Dendritic cell treated with granulocyte-macrophage colony-stimulating factor and Interleukin-4, amounts not matched to agents 40 ng/mL and 50 ng/mL, for 4 days (primary cell): ENCODE measurements at regions not wholly inside any gene's neighbourhood (a gene's known extent, or its start where the extent isn't known, plus 50 kb on each side); places are given as distances from the start of the nearest gene placed in this dataset.

ENCODE experiments used
- H3K27ac Mint-ChIP-seq: one replicate; pipeline ENCODE4 v1.8.0; 2022; ENCODE audit warnings: mild to moderate bottlenecking, mixed read lengths
- H3K27me3 Mint-ChIP-seq: one replicate; pipeline ENCODE4 v1.8.0; 2022; ENCODE audit warnings: mild to moderate bottlenecking, mixed read lengths
- H3K36me3 Mint-ChIP-seq: one replicate; pipeline ENCODE4 v1.8.0; 2022; ENCODE audit warnings: low read depth, mixed read lengths
- H3K4me1 Mint-ChIP-seq: one replicate; pipeline ENCODE4 v1.8.0; 2022; ENCODE audit warnings: low read depth, mixed read lengths
- H3K4me3 Mint-ChIP-seq: one replicate; pipeline ENCODE4 v1.8.0; 2022; ENCODE audit warnings: mild to moderate bottlenecking, moderate library complexity, mixed read lengths
- H3K9me3 Mint-ChIP-seq: one replicate; pipeline ENCODE4 v1.8.0; 2022; ENCODE audit warnings: mixed read lengths
- intact Hi-C: fragments of 100-400 bp; cut with micrococcal nuclease; formaldehyde crosslinking; loops from one replicate; pipeline ENCODE4 v1.15.0; 2022

DNA sequence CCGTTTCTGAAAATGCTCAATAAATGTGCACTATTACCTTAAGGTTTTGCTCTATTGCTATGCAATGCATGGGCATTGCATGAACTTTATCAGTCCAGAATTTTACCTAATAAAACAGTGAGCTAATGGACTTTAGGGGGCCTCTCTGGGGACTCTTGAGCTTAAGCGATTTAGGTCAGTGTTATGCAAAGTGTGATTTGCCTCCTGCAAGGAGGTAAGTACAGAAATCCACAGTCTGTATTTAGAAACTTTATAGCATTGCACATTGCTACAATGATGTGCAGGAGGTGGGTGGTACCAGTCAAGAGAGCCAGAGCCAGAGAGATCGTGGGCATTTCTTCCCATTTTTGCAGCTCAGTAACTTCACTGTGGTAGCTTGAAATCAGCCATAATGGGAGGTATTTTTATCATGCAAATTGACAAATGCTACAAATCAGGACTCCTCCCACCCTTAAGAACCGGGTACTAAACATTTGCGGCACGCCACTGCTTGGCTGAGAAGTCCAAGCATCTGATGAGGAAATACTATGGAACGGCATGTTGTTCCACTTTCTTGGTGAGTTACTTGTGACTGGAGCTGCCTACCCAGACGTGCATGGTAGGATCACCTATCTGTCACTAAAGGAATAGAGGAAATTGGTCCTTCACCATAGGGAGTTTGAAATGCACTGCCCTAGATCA, 174.6 kb upstream of the PGRMC2 start:
- H3K4me3 Mint-ChIP-seq: no peak overlapping the region
- peaks cover 2% of the 10 kb centered on the region for H3K4me1 Mint-ChIP-seq
- no peak overlapping the region for H3K27ac Mint-ChIP-seq
- no peaks in the 10 kb centered on the region for H3K9me3 Mint-ChIP-seq
- intact Hi-C loops: no loop called here
- H3K27me3 Mint-ChIP-seq: peaks cover 2% of the 10 kb centered on the region
- H3K36me3 Mint-ChIP-seq: no peaks in the 10 kb centered on the region

GRCh38 chr4:128461291-128462102, 173.9 kb upstream of the PGRMC2 start:
- H3K27ac Mint-ChIP-seq: no peak overlapping the region
- no peaks in the 10 kb centered on the region for H3K9me3 Mint-ChIP-seq
- no peak overlapping the region for H3K4me3 Mint-ChIP-seq
- intact Hi-C loops: no loop called here
- peaks cover 5% of the 10 kb centered on the region for H3K4me1 Mint-ChIP-seq
- H3K27me3 Mint-ChIP-seq: peaks cover 2% of the 10 kb centered on the region
- no peaks in the 10 kb centered on the region for H3K36me3 Mint-ChIP-seq

- Mint-ChIP-seq H3K4me1 (peaks cover 5% of the 10 kb centered on the region), H3K36me3 (no peaks in the 10 kb centered on the region), H3K27me3 (peaks cover 2% of the 10 kb centered on the region), H3K4me3 (no peak overlapping the region), H3K27ac (no peak overlapping the region), H3K9me3 (no peaks in the 10 kb centered on the region)
- intact Hi-C loops: loop anchor here (5.0 to 10.0 kb wide), 2 partner anchors 108 to 165 kb away; no protein-coding TSS in a partner anchor
These were observed 171.9 kb upstream of the PGRMC2 start for GRCh38 chr4:128459547-128459946.

DNA sequence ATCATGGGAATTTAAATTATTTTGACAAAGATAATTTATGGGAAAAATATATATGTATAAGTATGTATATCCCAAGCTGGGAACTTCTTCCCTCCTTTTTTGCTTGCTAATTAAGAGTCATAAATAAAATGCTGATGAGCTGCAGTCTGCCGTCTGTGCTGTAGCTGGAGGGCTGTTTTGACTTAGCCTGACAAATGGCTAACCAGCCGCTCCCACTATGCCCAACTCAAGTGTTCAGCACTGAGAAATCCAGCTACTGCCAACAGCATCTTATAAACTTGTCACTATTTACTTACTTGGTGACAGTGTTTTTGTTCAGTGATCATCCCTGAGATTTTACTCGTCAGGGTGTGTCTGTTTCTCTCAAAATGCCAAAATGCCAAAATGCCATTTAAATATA, 171.2 kb upstream of the PGRMC2 start:
- intact Hi-C loops: loop anchor here (5.0 to 10.0 kb wide), 2 partner anchors 108 to 164 kb away; no protein-coding TSS in a partner anchor
- H3K27me3 Mint-ChIP-seq: no peaks in the 10 kb centered on the region
- H3K9me3 Mint-ChIP-seq: no peaks in the 10 kb centered on the region
- H3K27ac Mint-ChIP-seq: no peak overlapping the region
- no peak overlapping the region for H3K4me3 Mint-ChIP-seq
- peaks cover 5% of the 10 kb centered on the region for H3K4me1 Mint-ChIP-seq
- no peaks in the 10 kb centered on the region for H3K36me3 Mint-ChIP-seq

DNA sequence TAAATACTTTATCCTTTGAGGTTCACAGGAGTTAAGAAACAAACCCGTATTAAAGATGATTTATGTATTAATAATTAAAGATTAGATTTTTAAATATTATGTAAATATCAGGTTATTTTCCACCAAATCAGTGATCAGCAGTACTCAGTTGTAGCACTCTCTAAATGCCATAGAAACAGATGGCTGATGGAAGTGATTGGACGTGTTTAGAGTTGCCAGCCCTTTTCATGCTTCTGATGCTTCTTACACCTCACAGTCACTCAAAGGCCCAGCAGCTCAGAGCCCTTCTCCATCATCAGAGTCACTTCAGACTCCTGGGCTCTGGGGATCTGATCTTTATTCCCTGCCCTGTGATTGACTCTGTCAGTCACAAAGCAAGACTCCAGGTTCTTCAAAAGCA, 170.1 kb upstream of the PGRMC2 start:
- Mint-ChIP-seq H3K36me3 (no peaks in the 10 kb centered on the region), H3K27ac (no peak overlapping the region), H3K9me3 (no peaks in the 10 kb centered on the region), H3K4me1 (peaks cover 5% of the 10 kb centered on the region), H3K27me3 (no peaks in the 10 kb centered on the region), H3K4me3 (no peak overlapping the region)
- intact Hi-C loops: loop anchor here (5.0 to 10.0 kb wide), 2 partner anchors 110 to 163 kb away; no protein-coding TSS in a partner anchor

DNA sequence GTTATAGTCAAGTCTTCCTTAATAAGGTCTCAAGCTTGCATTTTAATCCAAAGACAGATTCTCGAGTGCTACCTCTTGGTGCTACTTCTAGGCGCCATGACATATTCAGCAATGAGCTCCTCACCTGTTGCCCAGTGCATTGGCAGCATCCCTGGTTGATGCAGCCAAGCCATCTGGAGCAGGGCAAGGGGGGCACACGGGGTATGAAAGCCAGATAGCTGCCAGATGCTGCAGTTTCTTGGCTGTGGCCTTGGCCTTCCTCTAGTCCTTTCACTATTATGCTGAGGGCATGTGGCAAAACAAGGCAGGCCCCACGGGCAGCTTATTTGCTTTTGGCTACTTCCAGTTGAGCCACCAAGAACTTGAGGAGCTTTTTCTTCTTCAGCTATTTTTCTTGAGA, 168.6 kb upstream of the PGRMC2 start:
- peaks cover 5% of the 10 kb centered on the region for H3K4me1 Mint-ChIP-seq
- no peaks in the 10 kb centered on the region for H3K9me3 Mint-ChIP-seq
- intact Hi-C loops: loop anchor here (5.0 to 10.0 kb wide), 2 partner anchors 111 to 161 kb away; no protein-coding TSS in a partner anchor
- H3K36me3 Mint-ChIP-seq: no peaks in the 10 kb centered on the region
- no peak overlapping the region for H3K4me3 Mint-ChIP-seq
- no peak overlapping the region for H3K27ac Mint-ChIP-seq
- H3K27me3 Mint-ChIP-seq: no peaks in the 10 kb centered on the region

DNA sequence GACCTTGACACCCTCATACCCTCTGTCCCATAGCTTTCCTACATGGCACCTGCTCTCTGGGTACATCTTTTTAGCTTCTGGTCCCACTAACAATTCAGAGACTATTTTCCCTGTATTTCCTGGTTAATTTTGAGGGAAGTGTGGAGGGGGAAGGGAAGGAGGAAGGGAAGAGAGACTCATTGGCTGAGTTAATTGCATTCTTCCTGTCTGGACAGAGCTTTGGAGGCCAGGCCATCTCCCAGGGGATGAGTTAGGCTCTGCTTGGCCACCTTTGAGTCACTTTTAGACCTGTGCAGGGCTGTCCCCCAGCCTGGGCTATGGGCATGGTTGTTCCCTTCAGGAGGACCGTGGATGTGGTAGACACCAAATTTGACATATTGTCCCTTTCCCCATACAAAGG, 167.9 kb upstream of the PGRMC2 start:
- Mint-ChIP-seq H3K27me3 (no peaks in the 10 kb centered on the region), H3K27ac (no peak overlapping the region), H3K36me3 (no peaks in the 10 kb centered on the region), H3K4me3 (no peak overlapping the region), H3K4me1 (peaks cover 5% of the 10 kb centered on the region), H3K9me3 (no peaks in the 10 kb centered on the region)
- intact Hi-C loops: loop anchor here (5.0 to 10.0 kb wide), 2 partner anchors 112 to 161 kb away; no protein-coding TSS in a partner anchor

DNA sequence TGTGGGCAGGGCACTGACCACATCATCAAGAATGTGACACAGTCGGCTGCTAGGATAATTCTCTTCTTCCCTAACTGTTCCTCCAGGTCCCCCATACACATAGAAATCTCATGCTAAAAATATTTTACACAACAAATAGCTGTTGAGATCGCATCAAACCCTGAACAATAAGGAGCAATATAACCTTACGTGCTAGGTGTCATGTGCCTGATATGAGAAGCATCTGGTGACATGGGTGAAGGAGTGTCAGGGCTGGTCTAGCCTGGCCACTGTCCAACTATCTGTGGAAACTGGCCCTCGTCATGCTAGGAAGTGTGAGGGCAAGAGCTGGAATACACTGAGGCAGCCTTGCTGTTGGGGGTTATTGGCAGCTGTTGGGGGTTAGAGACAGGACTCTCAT, 167.3 kb upstream of the PGRMC2 start:
- Mint-ChIP-seq H3K36me3 (no peaks in the 10 kb centered on the region), H3K4me3 (no peak overlapping the region), H3K9me3 (no peaks in the 10 kb centered on the region), H3K27ac (no peak overlapping the region), H3K4me1 (peaks cover 5% of the 10 kb centered on the region), H3K27me3 (no peaks in the 10 kb centered on the region)
- intact Hi-C loops: loop anchor here (1.0 to 10.0 kb wide), 4 partner anchors 112 to 407 kb away; partner anchors contain the start of gene JADE1

GRCh38 chr4:128454281-128454871, 166.8 kb upstream of the PGRMC2 start:
- H3K9me3 Mint-ChIP-seq: no peaks in the 10 kb centered on the region
- H3K36me3 Mint-ChIP-seq: no peaks in the 10 kb centered on the region
- H3K4me1 Mint-ChIP-seq: peaks cover 5% of the 10 kb centered on the region
- intact Hi-C loops: loop anchor here (1.0 to 10.0 kb wide), 3 partner anchors 160 to 408 kb away; partner anchors contain the start of gene JADE1
- H3K27me3 Mint-ChIP-seq: no peaks in the 10 kb centered on the region
- no peak overlapping the region for H3K4me3 Mint-ChIP-seq
- no peak overlapping the region for H3K27ac Mint-ChIP-seq

GRCh38 chr4:128452415-128452814, 164.8 kb upstream of the PGRMC2 start:
- intact Hi-C loops: loop anchor here (5.0 to 10.0 kb wide), 2 partner anchors 158 to 410 kb away; no protein-coding TSS in a partner anchor
- no peak overlapping the region for H3K27ac Mint-ChIP-seq
- no peaks in the 10 kb centered on the region for H3K36me3 Mint-ChIP-seq
- no peak overlapping the region for H3K4me3 Mint-ChIP-seq
- H3K9me3 Mint-ChIP-seq: no peaks in the 10 kb centered on the region
- H3K27me3 Mint-ChIP-seq: no peaks in the 10 kb centered on the region
- H3K4me1 Mint-ChIP-seq: peaks cover 5% of the 10 kb centered on the region

DNA sequence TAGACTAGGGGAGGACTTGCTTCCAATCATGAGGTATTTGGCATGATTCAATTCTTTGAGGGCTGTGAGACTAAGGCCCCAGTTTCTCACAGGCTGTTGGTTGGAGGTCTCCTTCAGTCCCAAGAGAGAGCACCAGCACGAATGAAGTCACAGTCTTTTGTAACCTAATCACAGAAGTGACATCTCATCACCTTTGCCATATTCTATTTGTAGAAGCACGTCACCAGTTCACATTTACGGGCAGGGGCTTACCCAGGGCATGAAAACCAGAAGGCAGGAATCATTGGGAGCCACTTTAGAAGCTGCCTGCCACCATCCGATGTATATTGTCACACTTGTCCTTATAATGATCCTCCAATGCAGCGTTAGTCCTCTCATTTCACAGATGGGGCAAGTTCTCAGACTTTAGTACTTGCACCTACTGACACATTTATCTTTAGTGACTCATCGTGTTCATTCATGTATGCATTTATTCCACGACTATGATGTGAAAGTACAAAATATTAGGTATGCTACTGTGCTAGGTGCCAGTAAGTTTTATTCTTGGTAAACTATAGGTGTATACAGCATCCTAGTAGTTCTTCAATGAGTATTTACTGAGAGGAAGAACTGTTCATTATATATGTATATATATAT, 163.8 kb upstream of the PGRMC2 start:
- Mint-ChIP-seq H3K27ac (no peak overlapping the region), H3K9me3 (no peaks in the 10 kb centered on the region), H3K4me1 (no peaks in the 10 kb centered on the region), H3K27me3 (no peaks in the 10 kb centered on the region), H3K4me3 (no peak overlapping the region), H3K36me3 (no peaks in the 10 kb centered on the region)
- intact Hi-C loops: loop anchor here (5.0 to 10.0 kb wide), 2 partner anchors 157 to 411 kb away; no protein-coding TSS in a partner anchor

DNA sequence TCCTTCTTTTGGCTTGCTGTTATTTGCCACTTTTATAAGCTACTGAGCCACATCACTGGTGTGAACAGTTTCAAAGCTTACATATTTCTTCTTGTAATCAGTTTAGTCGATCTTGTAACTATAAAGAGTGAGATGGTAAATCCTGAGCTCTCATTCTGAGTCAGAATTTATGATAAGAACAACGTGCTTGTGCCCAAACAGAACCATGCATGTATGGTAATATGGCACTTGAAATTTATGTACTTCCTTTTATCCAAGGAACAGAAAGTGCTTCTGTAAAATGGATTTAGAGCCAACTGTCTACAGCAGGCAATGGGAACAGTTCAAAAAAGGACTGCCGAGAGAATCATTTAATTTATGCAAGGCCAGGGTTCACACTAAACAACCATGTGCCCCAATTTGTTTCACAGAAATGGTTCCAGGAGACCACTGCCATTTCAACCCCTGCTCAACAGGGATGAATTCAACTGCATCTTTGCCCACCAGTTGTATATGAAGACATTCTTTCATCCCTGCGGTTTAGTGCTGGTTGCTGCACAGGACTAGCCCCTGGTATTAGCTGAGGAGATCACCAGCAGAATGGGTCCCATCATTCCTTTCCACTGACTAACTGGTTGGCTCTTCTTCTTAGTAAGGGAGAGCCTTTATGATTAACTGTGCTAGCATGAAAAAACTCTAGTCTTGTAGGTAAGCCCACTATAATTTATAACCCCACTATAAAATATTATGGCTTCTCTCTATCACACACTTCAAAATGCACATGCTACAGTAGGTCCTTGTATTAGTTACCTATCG, 162.9 kb upstream of the PGRMC2 start:
- H3K4me3 Mint-ChIP-seq: no peak overlapping the region
- intact Hi-C loops: loop anchor here (5.0 to 10.0 kb wide), 2 partner anchors 156 to 412 kb away; no protein-coding TSS in a partner anchor

DNA sequence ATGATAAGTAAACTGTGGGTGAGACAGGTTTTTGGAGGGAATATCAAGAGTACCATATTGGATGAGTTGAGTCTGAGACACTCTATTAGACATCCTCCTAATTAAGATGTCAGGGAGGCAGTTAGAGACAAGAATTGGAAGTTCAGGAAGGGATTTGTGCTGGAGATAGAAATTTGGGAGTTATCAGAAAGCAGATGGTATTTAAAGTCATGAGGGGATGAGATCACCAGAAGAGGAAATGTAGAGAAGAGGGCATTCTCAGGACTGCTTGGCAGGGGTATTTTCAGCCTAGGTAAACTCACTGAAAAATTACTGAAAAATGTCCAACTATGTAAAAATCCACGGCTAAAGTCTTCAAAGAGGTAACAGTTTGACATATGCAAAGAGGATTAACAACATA, 161.6 kb upstream of the PGRMC2 start:
- Mint-ChIP-seq H3K27me3 (no peaks in the 10 kb centered on the region), H3K4me3 (no peak overlapping the region), H3K36me3 (no peaks in the 10 kb centered on the region), H3K9me3 (peaks cover 17% of the 10 kb centered on the region), H3K4me1 (no peaks in the 10 kb centered on the region), H3K27ac (no peak overlapping the region)
- intact Hi-C loops: no loop called here

More for the DNA sequence above, 162.9 kb upstream of the PGRMC2 start:
- no peaks in the 10 kb centered on the region for H3K36me3 Mint-ChIP-seq
- no peaks in the 10 kb centered on the region for H3K27me3 Mint-ChIP-seq
- H3K27ac Mint-ChIP-seq: no peak overlapping the region
- no peaks in the 10 kb centered on the region for H3K4me1 Mint-ChIP-seq
- peaks cover 4% of the 10 kb centered on the region for H3K9me3 Mint-ChIP-seq
